ENCODE measurements at regions not wholly inside any gene's neighbourhood (a gene's known extent, or its start where the extent isn't known, plus 50 kb on each side); places are given as distances from the start of the nearest gene placed in this dataset.

- Histone ChIP-seq H3K4me3 (no peak overlapping the region), H3K36me3 (ENCODE audit: low read depth) (no peaks in the 10 kb centered on the region), H3K4me1 (ENCODE audit: low read depth) (no peaks in the 10 kb centered on the region), H3K9me3 (no peaks in the 10 kb centered on the region)
- TF ChIP-seq, protein P1, sequence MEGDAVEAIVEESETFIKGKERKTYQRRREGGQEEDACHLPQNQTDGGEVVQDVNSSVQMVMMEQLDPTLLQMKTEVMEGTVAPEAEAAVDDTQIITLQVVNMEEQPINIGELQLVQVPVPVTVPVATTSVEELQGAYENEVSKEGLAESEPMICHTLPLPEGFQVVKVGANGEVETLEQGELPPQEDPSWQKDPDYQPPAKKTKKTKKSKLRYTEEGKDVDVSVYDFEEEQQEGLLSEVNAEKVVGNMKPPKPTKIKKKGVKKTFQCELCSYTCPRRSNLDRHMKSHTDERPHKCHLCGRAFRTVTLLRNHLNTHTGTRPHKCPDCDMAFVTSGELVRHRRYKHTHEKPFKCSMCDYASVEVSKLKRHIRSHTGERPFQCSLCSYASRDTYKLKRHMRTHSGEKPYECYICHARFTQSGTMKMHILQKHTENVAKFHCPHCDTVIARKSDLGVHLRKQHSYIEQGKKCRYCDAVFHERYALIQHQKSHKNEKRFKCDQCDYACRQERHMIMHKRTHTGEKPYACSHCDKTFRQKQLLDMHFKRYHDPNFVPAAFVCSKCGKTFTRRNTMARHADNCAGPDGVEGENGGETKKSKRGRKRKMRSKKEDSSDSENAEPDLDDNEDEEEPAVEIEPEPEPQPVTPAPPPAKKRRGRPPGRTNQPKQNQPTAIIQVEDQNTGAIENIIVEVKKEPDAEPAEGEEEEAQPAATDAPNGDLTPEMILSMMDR (IDR thresholded peaks at IDR 0.05), result no peak
- DNase-seq, result no peak
- intact Hi-C loops (cut with DNase I, micrococcal nuclease), result no loop called here
- no peak for ATAC-seq
These were observed 322.3 kb downstream of the GLRX3 start for GRCh38 chr10:130458509-130458908.

DNA sequence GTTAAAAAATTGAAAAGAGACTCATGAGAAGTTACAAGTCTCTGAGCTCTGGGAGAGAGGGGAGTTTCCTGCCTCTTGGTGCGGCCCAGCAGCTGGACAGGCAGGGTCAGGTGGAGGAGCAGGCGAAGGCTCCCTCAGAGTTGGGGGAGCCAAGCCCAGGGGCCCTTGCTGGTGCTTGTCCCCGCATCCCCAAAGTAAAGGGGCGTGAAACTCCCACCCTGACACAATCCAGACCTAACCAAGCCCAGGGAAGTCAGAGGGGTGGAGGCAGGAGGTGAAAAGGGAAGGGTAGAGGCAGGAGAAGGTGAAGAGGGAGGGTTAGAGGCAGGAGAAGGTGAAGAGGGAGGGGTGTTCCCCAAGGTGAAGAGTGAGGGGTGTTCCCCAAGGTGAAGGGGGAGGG is 322.8 kb downstream of the GLRX3 start:
- TF ChIP-seq, protein P1 (IDR thresholded peaks at IDR 0.05), result no peak
- intact Hi-C loops (cut with DNase I, micrococcal nuclease), result no loop called here
- no peak for DNase-seq
- no peak for ATAC-seq
- H3K9me3 ChIP-seq, result peaks cover 3% of the 10 kb centered on the region
- H3K4me3 ChIP-seq, result no peak overlapping the region
- no peaks in the 10 kb centered on the region for H3K36me3 ChIP-seq (ENCODE audit: low read depth)
- H3K4me1 ChIP-seq (ENCODE audit: low read depth), result no peaks in the 10 kb centered on the region

- intact Hi-C loops (cut with DNase I, micrococcal nuclease), result no loop called here
- peaks cover 3% of the 10 kb centered on the region for H3K9me3 ChIP-seq
- H3K4me3 ChIP-seq, result no peak overlapping the region
- DNase-seq, result no peak
- TF ChIP-seq, protein P1 (IDR thresholded peaks at IDR 0.05), result no peak
- no peaks in the 10 kb centered on the region for H3K36me3 ChIP-seq (ENCODE audit: low read depth)
- H3K4me1 ChIP-seq (ENCODE audit: low read depth), result no peaks in the 10 kb centered on the region
- no peak for ATAC-seq
These were observed 323.8 kb downstream of the GLRX3 start for GRCh38 chr10:130459851-130460490.

- H3K36me3 ChIP-seq (ENCODE audit: low read depth), result no peaks in the 10 kb centered on the region
- ATAC-seq (no peak), DNase-seq (no peak)
- peaks cover 3% of the 10 kb centered on the region for H3K9me3 ChIP-seq
- H3K4me1 ChIP-seq (ENCODE audit: low read depth), result no peaks in the 10 kb centered on the region
- no peak overlapping the region for H3K4me3 ChIP-seq
- intact Hi-C loops (cut with DNase I, micrococcal nuclease), result no loop called here
- TF ChIP-seq, protein P1 (IDR thresholded peaks at IDR 0.05), result no peak
These were observed 325.4 kb downstream of the GLRX3 start for GRCh38 chr10:130461631-130462030.

- intact Hi-C loops (cut with DNase I, micrococcal nuclease), result no loop called here
- no peaks in the 10 kb centered on the region for H3K4me1 ChIP-seq (ENCODE audit: low read depth)
- no peaks in the 10 kb centered on the region for H3K36me3 ChIP-seq (ENCODE audit: low read depth)
- TF ChIP-seq, protein P1 (IDR thresholded peaks at IDR 0.05), result no peak
- no peak overlapping the region for H3K4me3 ChIP-seq
- ATAC-seq, result no peak
- DNase-seq, result no peak
- peaks cover 9% of the 10 kb centered on the region for H3K9me3 ChIP-seq
These were observed 327.1 kb downstream of the GLRX3 start for GRCh38 chr10:130463104-130463875.
